Keratinocyte (primary cell): ENCODE measurements at regions not wholly inside any gene's neighbourhood (a gene's known extent, or its start where the extent isn't known, plus 50 kb on each side); places are given as distances from the start of the nearest gene placed in this dataset.

ENCODE experiments used
- DNase-seq: peaks from one replicate; pipeline ENCODE4 v3.0.0-alpha.2; 2011; ENCODE audit warnings: low read depth, missing footprints, low spot score
- FAIRE-seq: peaks from 2 replicates; lab custom pipeline; 2011; peaks lifted over from hg19 to GRCh38; lab: Jason Lieb, UNC
- H2AFZ ChIP-seq: 2 replicates; pipeline ENCODE4 v1.6.0; 2012; ENCODE audit warnings: low read length, control low read depth, inconsistent platforms; ENCODE audit not compliant: control insufficient read depth
- H3K27ac ChIP-seq: 2 replicates; pipeline ENCODE4 v1.5.1; 2011; ENCODE audit warnings: low read length; ENCODE audit not compliant: control insufficient read depth, insufficient read depth
- H3K27me3 ChIP-seq: 3 replicates; pipeline ENCODE4 v1.6.0; 2011; ENCODE audit warnings: low read length; ENCODE audit not compliant: control insufficient read depth, insufficient read depth; ENCODE audit errors: extremely low read depth
- H3K36me3 ChIP-seq, 2 experiments: 2 replicates in 1 of 2; 3 replicates in 1 of 2; pipeline ENCODE4 v1.5.1; 2011; ENCODE audit warnings: low read length in 2 of 2, mild to moderate bottlenecking in 1 of 2; ENCODE audit not compliant: control insufficient read depth in 2 of 2, insufficient read depth in 2 of 2; ENCODE audit errors: extremely low read depth in 1 of 2
- H3K4me1 ChIP-seq: 3 replicates; pipeline ENCODE4 v1.5.1; 2011; ENCODE audit warnings: low read length; ENCODE audit not compliant: control insufficient read depth, insufficient read depth; ENCODE audit errors: extremely low read depth
- H3K4me2 ChIP-seq: 3 replicates; pipeline ENCODE4 v1.6.0; 2011; ENCODE audit warnings: low read depth, low read length; ENCODE audit not compliant: control insufficient read depth, insufficient read depth; ENCODE audit errors: extremely low read depth
- H3K4me3 ChIP-seq, 3 experiments: fragments of 200-600 bp in 1 of 3; sonication (generic) in 1 of 3; 2 replicates in 2 of 3; 3 replicates in 1 of 3; pipeline ENCODE4 v1.5.1; 2011 to 2016; ENCODE audit warnings: low read length in 3 of 3, mild to moderate bottlenecking in 3 of 3, control low read depth in 2 of 3, inconsistent platforms in 1 of 3, low read depth in 1 of 3, mixed read lengths in 1 of 3, mixed run types in 1 of 3, moderate library complexity in 1 of 3; ENCODE audit not compliant: control insufficient read depth in 2 of 3, insufficient read depth in 2 of 3; ENCODE audit errors: extremely low read depth in 1 of 3
- H3K79me2 ChIP-seq: 2 replicates; pipeline ENCODE4 v1.6.0; 2012; ENCODE audit warnings: low read length; ENCODE audit not compliant: control insufficient read depth, insufficient read depth
- H3K9ac ChIP-seq: 3 replicates; pipeline ENCODE4 v1.6.0; 2011; ENCODE audit warnings: low read length; ENCODE audit not compliant: control insufficient read depth, insufficient read depth; ENCODE audit errors: extremely low read depth
- H3K9me1 ChIP-seq: 3 replicates; pipeline ENCODE4 v1.6.0; 2011; ENCODE audit warnings: low read length; ENCODE audit not compliant: control insufficient read depth, insufficient read depth; ENCODE audit errors: extremely low read depth
- H3K9me3 ChIP-seq: 2 replicates; pipeline ENCODE4 v1.5.1; 2012; ENCODE audit warnings: low read depth, low read length; ENCODE audit not compliant: control insufficient read depth
- H4K20me1 ChIP-seq: 3 replicates; pipeline ENCODE4 v1.6.0; 2011; ENCODE audit warnings: low read length; ENCODE audit not compliant: control insufficient read depth, insufficient read depth; ENCODE audit errors: extremely low read depth
- EZH2 ChIP-seq: IDR thresholded peaks from one replicate; pipeline ENCODE4 v1.6.1; 2012; ENCODE audit warnings: inconsistent platforms, mild to moderate bottlenecking, low read length, moderate library complexity
- dilution Hi-C: fragments of 300-500 bp; cut with MboI; formaldehyde crosslinking; loops from one replicate; pipeline ENCODE4 v1.7.0; 2020; ENCODE audit warnings: low sequenced_read_pairs; ENCODE audit not compliant: extremely low pct_ligation_motif_present
- TF ChIP-seq, protein P1 (sequence below), 3 experiments: IDR thresholded peaks in 1 of 3; conservative IDR thresholded peaks in 1 of 3; optimal IDR thresholded peaks in 1 of 3; 2 replicates in 2 of 3; 3 replicates in 1 of 3; pipeline versions ENCODE3 to v1.5.1; 2011; ENCODE audit warnings: low read length in 3 of 3, mild to moderate bottlenecking in 3 of 3, moderate library complexity in 2 of 3, control low read depth in 1 of 3, inconsistent platforms in 1 of 3; ENCODE audit not compliant: insufficient read depth in 2 of 3; ENCODE audit errors: extremely low read depth in 1 of 3

- Histone ChIP-seq H3K27ac (no peak overlapping the region), H3K27me3 (no peaks in the 10 kb centered on the region), H3K9me1 (no peaks in the 10 kb centered on the region), H3K9me3 (peaks cover 3% of the 10 kb centered on the region), H2AFZ (no peak overlapping the region), H3K79me2 (no peaks in the 10 kb centered on the region), H3K9ac (no peak overlapping the region), H4K20me1 (no peaks in the 10 kb centered on the region), H3K4me3 (no peak overlapping the region), H3K36me3 (no peaks in the 10 kb centered on the region), H3K4me2 (no peak overlapping the region), H3K4me1 (no peaks in the 10 kb centered on the region)
- TF ChIP-seq, protein P1, sequence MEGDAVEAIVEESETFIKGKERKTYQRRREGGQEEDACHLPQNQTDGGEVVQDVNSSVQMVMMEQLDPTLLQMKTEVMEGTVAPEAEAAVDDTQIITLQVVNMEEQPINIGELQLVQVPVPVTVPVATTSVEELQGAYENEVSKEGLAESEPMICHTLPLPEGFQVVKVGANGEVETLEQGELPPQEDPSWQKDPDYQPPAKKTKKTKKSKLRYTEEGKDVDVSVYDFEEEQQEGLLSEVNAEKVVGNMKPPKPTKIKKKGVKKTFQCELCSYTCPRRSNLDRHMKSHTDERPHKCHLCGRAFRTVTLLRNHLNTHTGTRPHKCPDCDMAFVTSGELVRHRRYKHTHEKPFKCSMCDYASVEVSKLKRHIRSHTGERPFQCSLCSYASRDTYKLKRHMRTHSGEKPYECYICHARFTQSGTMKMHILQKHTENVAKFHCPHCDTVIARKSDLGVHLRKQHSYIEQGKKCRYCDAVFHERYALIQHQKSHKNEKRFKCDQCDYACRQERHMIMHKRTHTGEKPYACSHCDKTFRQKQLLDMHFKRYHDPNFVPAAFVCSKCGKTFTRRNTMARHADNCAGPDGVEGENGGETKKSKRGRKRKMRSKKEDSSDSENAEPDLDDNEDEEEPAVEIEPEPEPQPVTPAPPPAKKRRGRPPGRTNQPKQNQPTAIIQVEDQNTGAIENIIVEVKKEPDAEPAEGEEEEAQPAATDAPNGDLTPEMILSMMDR (optimal IDR thresholded peaks at IDR 0.05 in 1 of 3, IDR thresholded peaks at IDR 0.05 in 1 of 3, conservative IDR thresholded peaks at IDR 0.05 in 1 of 3; ENCODE audit: extremely low read depth in 1 of 3, insufficient read depth in 2 of 3, low read length in 3 of 3) = no peak
- TF ChIP-seq EZH2 = no peak
- DNase-seq (no peak), FAIRE-seq (no peak)
- dilution Hi-C loops = no loop called here
Measured at GRCh38 chr14:29169408-29169807, 402.8 kb downstream of the FOXG1 start.

DNA sequence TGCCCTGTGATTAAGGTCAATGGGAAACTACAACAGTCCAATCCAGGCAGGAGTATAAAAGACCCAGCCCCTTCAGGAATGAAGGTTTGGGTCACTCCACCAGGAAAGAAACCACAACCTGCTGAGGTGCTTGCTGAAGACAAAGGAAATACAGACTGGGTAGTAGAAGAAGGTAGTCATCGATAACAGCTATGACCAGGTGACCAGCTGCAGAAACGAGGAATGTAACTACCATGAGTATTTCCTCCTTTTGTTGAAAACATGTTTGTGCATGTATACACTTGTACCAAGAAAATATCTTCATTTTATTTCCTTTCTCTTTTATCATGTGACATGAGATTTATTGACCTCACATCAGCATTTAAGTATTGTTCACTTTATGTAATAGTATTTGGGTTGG lies 409.1 kb downstream of the FOXG1 start:
- Histone ChIP-seq H3K9me1 (no peaks in the 10 kb centered on the region), H4K20me1 (no peaks in the 10 kb centered on the region), H3K4me3 (no peak overlapping the region), H3K9me3 (peaks cover 2% of the 10 kb centered on the region), H3K27ac (no peak overlapping the region), H3K4me2 (no peak overlapping the region), H3K4me1 (no peaks in the 10 kb centered on the region), H3K36me3 (no peaks in the 10 kb centered on the region), H3K9ac (no peak overlapping the region), H3K79me2 (no peaks in the 10 kb centered on the region), H2AFZ (no peak overlapping the region), H3K27me3 (no peaks in the 10 kb centered on the region)
- TF ChIP-seq, protein P1 (optimal IDR thresholded peaks at IDR 0.05 in 1 of 3, IDR thresholded peaks at IDR 0.05 in 1 of 3, conservative IDR thresholded peaks at IDR 0.05 in 1 of 3; ENCODE audit: extremely low read depth in 1 of 3, insufficient read depth in 2 of 3, low read length in 3 of 3) = no peak
- TF ChIP-seq EZH2 = no peak
- FAIRE-seq (no peak), DNase-seq (no peak)
- dilution Hi-C loops = no loop called here
